Adrenal gland (tissue), 5 donors: ENCODE measurements at regions not wholly inside any gene's neighbourhood (a gene's known extent, or its start where the extent isn't known, plus 50 kb on each side); places are given as distances from the start of the nearest gene placed in this dataset.

Experiments used
- POLR2A ChIP-seq, 2 donors: fragments of 450-650 bp; IDR thresholded peaks; one replicate each; pipeline ENCODE4 v1.6.1; 2017; ENCODE audit warnings: antibody characterized with exemption in 2 of 2, mild to moderate bottlenecking in 2 of 2, moderate library complexity in 1 of 2
- TF ChIP-seq, protein P1 (sequence below), 6 experiments: fragments of 450-650 bp in 4 of 6; fragments of 200-600 bp in 2 of 6; sonication (generic) in 1 of 6; IDR thresholded peaks; 1 replicate in 5 of 6; 2 replicates in 1 of 6; pipeline versions ENCODE4 v1.5.1 to v1.8.0; 2016 to 2021; ENCODE audit warnings: antibody characterized with exemption in 6 of 6, mild to moderate bottlenecking in 2 of 6, moderate library complexity in 1 of 6
- donor health status: DM: no; HTN: no; CAD: no.

DNA sequence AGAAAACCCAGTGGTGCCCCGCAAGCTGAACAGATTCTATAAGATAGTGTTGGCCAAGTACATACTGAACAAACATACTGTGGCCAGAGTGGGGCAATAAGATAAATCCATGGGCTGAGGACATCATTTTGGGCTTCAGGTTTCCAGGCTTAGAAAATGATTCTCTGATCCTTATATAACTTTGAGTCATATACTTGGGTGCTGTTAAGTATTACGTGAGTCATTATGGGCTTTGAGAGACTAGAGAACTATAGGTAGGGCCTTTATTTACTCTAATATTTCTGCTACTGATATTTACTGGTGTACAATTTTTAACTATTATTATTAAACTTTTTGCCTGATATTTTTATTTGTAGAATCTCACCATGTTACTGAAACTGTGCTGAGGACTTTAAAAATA is 586.1 kb downstream of the CENPC start:
- TF ChIP-seq, protein P1, sequence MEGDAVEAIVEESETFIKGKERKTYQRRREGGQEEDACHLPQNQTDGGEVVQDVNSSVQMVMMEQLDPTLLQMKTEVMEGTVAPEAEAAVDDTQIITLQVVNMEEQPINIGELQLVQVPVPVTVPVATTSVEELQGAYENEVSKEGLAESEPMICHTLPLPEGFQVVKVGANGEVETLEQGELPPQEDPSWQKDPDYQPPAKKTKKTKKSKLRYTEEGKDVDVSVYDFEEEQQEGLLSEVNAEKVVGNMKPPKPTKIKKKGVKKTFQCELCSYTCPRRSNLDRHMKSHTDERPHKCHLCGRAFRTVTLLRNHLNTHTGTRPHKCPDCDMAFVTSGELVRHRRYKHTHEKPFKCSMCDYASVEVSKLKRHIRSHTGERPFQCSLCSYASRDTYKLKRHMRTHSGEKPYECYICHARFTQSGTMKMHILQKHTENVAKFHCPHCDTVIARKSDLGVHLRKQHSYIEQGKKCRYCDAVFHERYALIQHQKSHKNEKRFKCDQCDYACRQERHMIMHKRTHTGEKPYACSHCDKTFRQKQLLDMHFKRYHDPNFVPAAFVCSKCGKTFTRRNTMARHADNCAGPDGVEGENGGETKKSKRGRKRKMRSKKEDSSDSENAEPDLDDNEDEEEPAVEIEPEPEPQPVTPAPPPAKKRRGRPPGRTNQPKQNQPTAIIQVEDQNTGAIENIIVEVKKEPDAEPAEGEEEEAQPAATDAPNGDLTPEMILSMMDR (IDR thresholded peaks at IDR 0.05) = no peak
- no peak for TF ChIP-seq POLR2A (IDR thresholded peaks at IDR 0.05)
